Right lobe of liver (tissue), 6 donors: ENCODE measurements at regions not wholly inside any gene's neighbourhood (a gene's known extent, or its start where the extent isn't known, plus 50 kb on each side); places are given as distances from the start of the nearest gene placed in this dataset.

Source experiments
- ATAC-seq, 4 donors: fragments of 200-7000 bp; cut with Tn5 transposase; one replicate each; pipeline ENCODE4 v1.9.1; 2020; ENCODE audit warnings: mild to moderate bottlenecking in 4 of 4, moderate library complexity in 4 of 4
- DNase-seq, 3 donors: peaks; one replicate each; pipeline ENCODE4 v3.0.0-alpha.2; 2020
- H3K27ac ChIP-seq, 3 donors: fragments of 200-600 bp; one replicate each; pipeline ENCODE4 v1.8.0; 2022
- H3K27me3 ChIP-seq, 2 donors: fragments of 200-600 bp; one replicate each; pipeline ENCODE4 v1.8.0; 2022
- H3K36me3 ChIP-seq, 4 donors: fragments of 200-600 bp; sonication (generic) in 1 of 4; one replicate each; pipeline versions ENCODE4 v1.5.1 to v1.8.0; 2017 to 2022; ENCODE audit warnings: control low read depth in 1 of 4
- H3K4me1 ChIP-seq, 4 donors: fragments of 200-600 bp; sonication (generic) in 1 of 4; one replicate each; pipeline versions ENCODE4 v1.5.1 to v1.8.0; 2017 to 2022; ENCODE audit warnings: control low read depth in 1 of 4
- H3K4me3 ChIP-seq, 3 donors: fragments of 200-600 bp; one replicate each; pipeline ENCODE4 v1.8.0; 2022
- H3K9me3 ChIP-seq, 4 donors: fragments of 200-600 bp; sonication (generic) in 1 of 4; one replicate each; pipeline versions ENCODE4 v1.5.1 to v1.8.0; 2017 to 2022; ENCODE audit warnings: control low read depth in 1 of 4
- CTCF ChIP-seq, 4 donors: fragments of 200-600 bp in 3 of 4; fragments of 450-650 bp in 1 of 4; IDR thresholded peaks; one replicate each; pipeline versions ENCODE4 v1.5.1 to v1.8.0; 2016 to 2022; ENCODE audit warnings: antibody characterized with exemption in 4 of 4, mild to moderate bottlenecking in 2 of 4
- POLR2A ChIP-seq: fragments of 450-650 bp; IDR thresholded peaks from one replicate; pipeline ENCODE4 v1.6.1; 2017; ENCODE audit warnings: antibody characterized with exemption, mild to moderate bottlenecking
- WGBS: methylation state at CpG from one replicate; pipeline ENCODE4 v1.1.6; 2018; ENCODE audit warnings: low coverage, low lambda C conversion rate; ENCODE audit not compliant: insufficient coverage; ENCODE audit errors: missing lambda C conversion rate; 5-methylcytosine and 5-hydroxymethylcytosine counted together
- intact Hi-C, 2 donors: fragments of 100-400 bp; cut with DNase I; formaldehyde crosslinking; loops; one replicate each; pipeline versions ENCODE4 v1.11.2 to v1.14.1; 2022
- donor health status: DM: no; HTN: yes; CAD: no.
- donor health status: DM: no; HTN: no; CAD: no.
- donor health status: DM: no; HTN: no; CAD: no.
- donor health status: DM: no; HTN: yes; CAD: no.
- donor health status: DM: no; HTN: yes; CAD: no.

- Histone ChIP-seq H3K36me3 (no peaks in the 10 kb centered on the region), H3K4me3 (no peak overlapping the region), H3K27ac (no peak overlapping the region), H3K27me3 (no peaks in the 10 kb centered on the region), H3K9me3 (no peaks in the 10 kb centered on the region), H3K4me1 (no peaks in the 10 kb centered on the region)
- no peak for ATAC-seq
- WGBS = 86% methylated on average over 2 of the region's 3 CpGs
- intact Hi-C loops = no loop called here
- no peak for DNase-seq
- no peak for TF ChIP-seq CTCF (IDR thresholded peaks at IDR 0.05)
- no peak for TF ChIP-seq POLR2A
Measured at GRCh38 chr10:21083861-21084260, 186.8 kb upstream of the NEBL start.

- no peaks in the 10 kb centered on the region for H3K9me3 ChIP-seq
- intact Hi-C loops = no loop called here
- TF ChIP-seq CTCF (IDR thresholded peaks at IDR 0.05) = no peak
- TF ChIP-seq POLR2A = no peak
- no peaks in the 10 kb centered on the region for H3K36me3 ChIP-seq
- no peak for ATAC-seq
- H3K27me3 ChIP-seq = no peaks in the 10 kb centered on the region
- H3K4me3 ChIP-seq = no peak overlapping the region
- no peak overlapping the region for H3K27ac ChIP-seq
- DNase-seq = no peak
- H3K4me1 ChIP-seq = no peaks in the 10 kb centered on the region
Measured at GRCh38 chr10:21082206-21082605, 185.1 kb upstream of the NEBL start.

GRCh38 chr10:21080261-21080660 is 183.2 kb upstream of the NEBL start:
- TF ChIP-seq POLR2A = no peak
- no peak for TF ChIP-seq CTCF (IDR thresholded peaks at IDR 0.05)
- Histone ChIP-seq H3K9me3 (no peaks in the 10 kb centered on the region), H3K4me1 (no peaks in the 10 kb centered on the region), H3K27me3 (no peaks in the 10 kb centered on the region), H3K27ac (no peak overlapping the region), H3K4me3 (no peak overlapping the region), H3K36me3 (no peaks in the 10 kb centered on the region)
- 49% methylated on average over 2 of the region's 2 CpGs for WGBS
- DNase-seq (no peak), ATAC-seq (no peak)
- intact Hi-C loops = no loop called here

- ATAC-seq = no peak
- no peak for DNase-seq
- H3K36me3 ChIP-seq = no peaks in the 10 kb centered on the region
Measured at GRCh38 chr10:21079330-21079658, 182.2 kb upstream of the NEBL start.

More at GRCh38 chr10:21079330-21079658, 182.2 kb upstream of the NEBL start:
- TF ChIP-seq CTCF (IDR thresholded peaks at IDR 0.05) = no peak
- TF ChIP-seq POLR2A = no peak
- Histone ChIP-seq H3K27me3 (no peaks in the 10 kb centered on the region), H3K9me3 (no peaks in the 10 kb centered on the region), H3K4me3 (no peak overlapping the region), H3K27ac (no peak overlapping the region), H3K4me1 (no peaks in the 10 kb centered on the region)
- intact Hi-C loops = loop anchor here (5.0 to 10.0 kb wide), 2 partner anchors 186 to 193 kb away; no protein-coding TSS in a partner anchor
